K562 (cell line): ENCODE measurements at regions not wholly inside any gene's neighbourhood (a gene's known extent, or its start where the extent isn't known, plus 50 kb on each side); places are given as distances from the start of the nearest gene placed in this dataset.

Experiments used
- ATAC-seq: fragments of 200-7000 bp; cut with Tn5 transposase; 3 replicates; pipeline ENCODE4 v1.9.1; 2020; ENCODE audit warnings: moderate library complexity
- BruUV-seq: library from RNA; stranded (reverse); fragments of 400-500 nt; replicated peaks from 2 replicates; lab custom pipeline; 2021; lab: Mats Ljungman, UMichigan
- CTCF ChIA-PET: fragments of 300-600 bp; formaldehyde crosslinking; extraction: SDS; loops from one replicate; lab custom pipeline; 2021; ENCODE audit warnings: low intra/inter-chr PET ratio; lab: Yijun Ruan, JAX
- POLR2A ChIA-PET: fragments of 300-600, 350-650 bp; sonication (Branson Sonifier 250); formaldehyde crosslinking; extraction: SDS; loops from one replicate; lab custom pipeline; 2021; ENCODE audit warnings: antibody characterized with exemption, inconsistent platforms; lab: Yijun Ruan, JAX
- DNase-seq, 4 experiments: peaks; one replicate each; pipeline versions ENCODE4 v3.0.0 to v3.0.0-alpha.2; 2011 to 2018; ENCODE audit warnings: low spot score in 3 of 4, mixed read lengths in 3 of 4; ENCODE audit errors: extremely low read depth in 1 of 4
- FAIRE-seq: peaks from 2 replicates; lab custom pipeline; 2011; peaks lifted over from hg19 to GRCh38; lab: Jason Lieb, UNC
- H2AFZ ChIP-seq: 2 replicates; pipeline ENCODE4 v1.6.0; 2011; ENCODE audit warnings: low read depth, low read length, control low read depth, inconsistent platforms
- H3K27ac ChIP-seq: fragments of 200-600 bp; 3 replicates; pipeline ENCODE4 v1.8.0; 2011; ENCODE audit warnings: low read depth, mild to moderate bottlenecking, control low read depth, inconsistent platforms, low read length, moderate library complexity, mixed read lengths; ENCODE audit errors: extremely low read depth
- H3K27me3 ChIP-seq, 2 experiments: fragments of 300-600 bp in 1 of 2; 2 replicates in 1 of 2; 3 replicates in 1 of 2; pipeline versions ENCODE4 v1.6.0 to v1.8.0; 2011; ENCODE audit warnings: inconsistent platforms in 2 of 2, low read length in 2 of 2, mild to moderate bottlenecking in 1 of 2, mixed read lengths in 1 of 2, moderate library complexity in 1 of 2; ENCODE audit not compliant: control insufficient read depth in 2 of 2, insufficient read depth in 2 of 2
- H3K36me3 ChIP-seq: fragments of 300-600 bp; 3 replicates; pipeline ENCODE4 v1.8.0; 2011; ENCODE audit warnings: mild to moderate bottlenecking, low read length, inconsistent platforms; ENCODE audit not compliant: control insufficient read depth, insufficient read depth
- H3K4me1 ChIP-seq, 2 experiments: fragments of 200-600 bp in 1 of 2; replicated peaks in 1 of 2; 2 replicates in 1 of 2; 3 replicates in 1 of 2; pipeline versions ENCODE4 v1.5.1 to v1.8.0; 2011; ENCODE audit warnings: inconsistent platforms in 2 of 2, low read length in 2 of 2, mild to moderate bottlenecking in 1 of 2, mixed read lengths in 1 of 2, moderate library complexity in 1 of 2; ENCODE audit not compliant: control insufficient read depth in 2 of 2, insufficient read depth in 2 of 2
- H3K4me2 ChIP-seq: 2 replicates; pipeline ENCODE4 v1.6.1; 2011; ENCODE audit warnings: low read length, control low read depth, inconsistent platforms, mixed read lengths; ENCODE audit not compliant: insufficient read depth
- H3K4me3 ChIP-seq: fragments of 200-600 bp; sonication (generic), shearing (Covaris generic); 2 replicates; pipeline ENCODE4 v1.5.1; 2016; ENCODE audit warnings: control low read depth, inconsistent platforms
- H3K79me2 ChIP-seq: fragments of 200-600 bp; 3 replicates; pipeline ENCODE4 v1.8.0; 2011; ENCODE audit warnings: low read length, inconsistent platforms; ENCODE audit not compliant: control insufficient read depth, insufficient read depth
- H3K9ac ChIP-seq, 2 experiments: 2 replicates each; pipeline versions ENCODE4 v1.6.0 to v1.6.1; 2011; ENCODE audit warnings: low read depth in 2 of 2, low read length in 2 of 2, control low read depth in 1 of 2, inconsistent platforms in 1 of 2, mild to moderate bottlenecking in 1 of 2, mixed read lengths in 1 of 2; ENCODE audit not compliant: insufficient read depth in 1 of 2
- H3K9me1 ChIP-seq: one replicate; pipeline ENCODE4 v1.6.0; 2011; ENCODE audit warnings: inconsistent platforms, mild to moderate bottlenecking, low read length, moderate library complexity; ENCODE audit not compliant: control insufficient read depth, insufficient read depth
- H3K9me3 ChIP-seq: replicated peaks from 2 replicates; pipeline ENCODE4 v1.5.1; 2011; ENCODE audit warnings: low read depth, low read length, inconsistent platforms; ENCODE audit not compliant: control insufficient read depth, insufficient read depth
- H4K20me1 ChIP-seq: replicated peaks from 2 replicates; pipeline ENCODE4 v1.6.1; 2011; ENCODE audit warnings: low read length, inconsistent platforms, mixed read lengths; ENCODE audit not compliant: control insufficient read depth, insufficient read depth
- BMI1 ChIP-seq: fragments of 150-350 bp; IDR thresholded peaks from 2 replicates; pipeline ENCODE4 v1.6.1; 2014; ENCODE audit warnings: low read length
- BRCA1 ChIP-seq, 2 experiments: fragments of 450-650 bp in 1 of 2; sonication (generic) in 1 of 2; formaldehyde crosslinking in 1 of 2; IDR thresholded peaks; 2 replicates each; pipeline versions ENCODE4 v1.5.0 to v1.6.1; 2017 to 2020; ENCODE audit warnings: mild to moderate bottlenecking in 1 of 2, missing genetic modification reagents in 1 of 2
- CTCFL ChIP-seq: IDR thresholded peaks from 2 replicates; pipeline ENCODE4 v1.6.1; 2011; ENCODE audit warnings: borderline replicate concordance, low read depth, mild to moderate bottlenecking, moderate library complexity, low read length; ENCODE audit not compliant: insufficient read depth, poor library complexity, severe bottlenecking
- DPF2 ChIP-seq: fragments of 450-650 bp; IDR thresholded peaks from 2 replicates; pipeline ENCODE4 v1.6.1; 2016
- HES1 ChIP-seq: fragments of 450-650 bp; IDR thresholded peaks from 2 replicates; pipeline ENCODE4 v1.6.1; 2016; ENCODE audit warnings: low read depth, mild to moderate bottlenecking, moderate library complexity
- KAT8 ChIP-seq: fragments of 450-650 bp; IDR thresholded peaks from 2 replicates; pipeline ENCODE4 v1.6.1; 2016; ENCODE audit warnings: low read depth, mild to moderate bottlenecking
- MIER1 ChIP-seq: fragments of 450-650 bp; IDR thresholded peaks from 2 replicates; pipeline ENCODE4 v1.6.1; 2016; ENCODE audit warnings: antibody characterized with exemption, mild to moderate bottlenecking, low read depth
- NRF1 ChIP-seq, 2 experiments: fragments of 450-650 bp; IDR thresholded peaks in 1 of 2; conservative IDR thresholded peaks in 1 of 2; 2 replicates each; pipeline ENCODE4 v1.6.1; 2014; ENCODE audit warnings: mild to moderate bottlenecking in 2 of 2
- SUPT5H ChIP-seq: fragments of 450-650 bp; IDR thresholded peaks from 2 replicates; pipeline ENCODE4 v1.6.1; 2016
- THAP12 ChIP-seq: fragments of 250-450 bp; sonication (Bioruptor Pico); IDR thresholded peaks from 2 replicates; pipeline ENCODE4 v1.9.0; 2021; ENCODE audit warnings: mild to moderate bottlenecking, inconsistent platforms
- TRIM24 ChIP-seq, 2 experiments: fragments of 450-650 bp; IDR thresholded peaks; 2 replicates each; pipeline ENCODE4 v1.6.1; 2016
- TSC22D4 ChIP-seq: fragments of 450-650 bp; IDR thresholded peaks from 2 replicates; pipeline ENCODE4 v1.6.1; 2016; ENCODE audit warnings: missing genetic modification characterization, missing biosample characterization, control low read depth
- YBX1 ChIP-seq: fragments of 450-650 bp; IDR thresholded peaks from 2 replicates; pipeline ENCODE4 v1.7.1; 2016; ENCODE audit warnings: mild to moderate bottlenecking
- ZFP1 ChIP-seq: fragments of 450-650 bp; formaldehyde crosslinking; IDR thresholded peaks from 2 replicates; pipeline ENCODE4 v1.4.0; 2020; ENCODE audit warnings: mild to moderate bottlenecking, mixed read lengths
- ZFX ChIP-seq: sonication (generic); formaldehyde crosslinking; IDR thresholded peaks from 2 replicates; pipeline ENCODE4 v1.8.0; 2022; ENCODE audit warnings: mild to moderate bottlenecking, missing genetic modification reagents, moderate library complexity
- ZKSCAN8 ChIP-seq: fragments of 200-800 bp; sonication (Bioruptor generic); IDR thresholded peaks from 2 replicates; pipeline ENCODE4 v1.6.1; 2016; ENCODE audit warnings: missing genetic modification characterization, missing compliant biosample characterization
- ZSCAN32 ChIP-seq: fragments of 450-650 bp; formaldehyde crosslinking; IDR thresholded peaks from 2 replicates; pipeline ENCODE4 v1.4.0; 2020; ENCODE audit warnings: mild to moderate bottlenecking, moderate library complexity
- WGBS: fragments of 100-300 bp; shearing (Covaris generic); methylation state at CpG from one replicate; pipeline ENCODE4 v1.1.6; 2016; ENCODE audit warnings: low coverage, mixed read lengths; ENCODE audit not compliant: insufficient coverage; ENCODE audit errors: missing lambda C conversion rate; 5-methylcytosine and 5-hydroxymethylcytosine counted together
- in situ Hi-C: fragments of 300-500 bp; cut with MboI; formaldehyde crosslinking; loops from 4 replicates; pipeline ENCODE4 v1.15.0; 2018; ENCODE audit warnings: inconsistent platforms, mixed read lengths
- intact Hi-C: fragments of 100-400 bp; cut with micrococcal nuclease; formaldehyde crosslinking; loops from 2 replicates; pipeline ENCODE4 v1.14.2; 2022
- TF ChIP-seq, protein P1 (sequence below): fragments of 150-350 bp; conservative IDR thresholded peaks from 2 replicates; pipeline ENCODE4 v1.6.1; 2014; ENCODE audit warnings: low read length

GRCh38 chr22:47727641-47728040 is 965.2 kb downstream of the TBC1D22A start:
- no peak overlapping the region for H2AFZ ChIP-seq
- no peak for DNase-seq
- ChIA-PET CTCF (no interaction called here), POLR2A (no interaction called here)
- no peaks in the 10 kb centered on the region for H3K36me3 ChIP-seq
- WGBS, result 50% methylated on average over 1 of the region's 1 CpG
- H3K27me3 ChIP-seq, result no peaks in the 10 kb centered on the region
- no peak for FAIRE-seq
- intact Hi-C loops (no loop called here), in situ Hi-C loops (no loop called here)
- no peak overlapping the region for H3K4me3 ChIP-seq
- H3K4me1 ChIP-seq, result no peaks in the 10 kb centered on the region
- H4K20me1 ChIP-seq, result no peaks in the 10 kb centered on the region
- H3K4me2 ChIP-seq, result no peak overlapping the region
- no peaks in the 10 kb centered on the region for H3K79me2 ChIP-seq
- H3K9me3 ChIP-seq, result peaks cover 2% of the 10 kb centered on the region; the same call in 1 of the 2 replicates
- BruUV-seq, result no TSS peak
- H3K9ac ChIP-seq, result no peak overlapping the region
- no peak for ATAC-seq
- no peaks in the 10 kb centered on the region for H3K9me1 ChIP-seq
- H3K27ac ChIP-seq, result no peak overlapping the region
- TF ChIP-seq SUPT5H (no peak), CTCFL (no peak), MIER1 (no peak), NRF1 (conservative IDR thresholded peaks at IDR 0.05 in 1 of 2, IDR thresholded peaks at IDR 0.05 in 1 of 2) (no peak), KAT8 (no peak), HES1 (no peak), DPF2 (no peak), TRIM24 (IDR thresholded peaks at IDR 0.05) (no peak), YBX1 (no peak), ZKSCAN8 (CRISPR knock-in tag) (no peak), TSC22D4 (tag) (no peak), BRCA1 (IDR thresholded peaks at IDR 0.05) (no peak), BRCA1 (CRISPR knock-in tag; IDR thresholded peaks at IDR 0.05) (no peak), ZFP1 (CRISPR knock-in tag) (no peak), BMI1 (no peak), ZFX (no peak), ZSCAN32 (CRISPR knock-in tag) (no peak), THAP12 (no peak)
- TF ChIP-seq, protein P1, sequence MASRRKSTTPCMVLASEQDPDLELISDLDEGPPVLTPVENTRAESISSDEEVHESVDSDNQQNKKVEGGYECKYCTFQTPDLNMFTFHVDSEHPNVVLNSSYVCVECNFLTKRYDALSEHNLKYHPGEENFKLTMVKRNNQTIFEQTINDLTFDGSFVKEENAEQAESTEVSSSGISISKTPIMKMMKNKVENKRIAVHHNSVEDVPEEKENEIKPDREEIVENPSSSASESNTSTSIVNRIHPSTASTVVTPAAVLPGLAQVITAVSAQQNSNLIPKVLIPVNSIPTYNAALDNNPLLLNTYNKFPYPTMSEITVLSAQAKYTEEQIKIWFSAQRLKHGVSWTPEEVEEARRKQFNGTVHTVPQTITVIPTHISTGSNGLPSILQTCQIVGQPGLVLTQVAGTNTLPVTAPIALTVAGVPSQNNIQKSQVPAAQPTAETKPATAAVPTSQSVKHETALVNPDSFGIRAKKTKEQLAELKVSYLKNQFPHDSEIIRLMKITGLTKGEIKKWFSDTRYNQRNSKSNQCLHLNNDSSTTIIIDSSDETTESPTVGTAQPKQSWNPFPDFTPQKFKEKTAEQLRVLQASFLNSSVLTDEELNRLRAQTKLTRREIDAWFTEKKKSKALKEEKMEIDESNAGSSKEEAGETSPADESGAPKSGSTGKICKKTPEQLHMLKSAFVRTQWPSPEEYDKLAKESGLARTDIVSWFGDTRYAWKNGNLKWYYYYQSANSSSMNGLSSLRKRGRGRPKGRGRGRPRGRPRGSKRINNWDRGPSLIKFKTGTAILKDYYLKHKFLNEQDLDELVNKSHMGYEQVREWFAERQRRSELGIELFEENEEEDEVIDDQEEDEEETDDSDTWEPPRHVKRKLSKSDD, result no peak
